B cell (primary cell): ENCODE measurements at regions not wholly inside any gene's neighbourhood (a gene's known extent, or its start where the extent isn't known, plus 50 kb on each side); places are given as distances from the start of the nearest gene placed in this dataset.

ENCODE experiments used
- ATAC-seq: fragments of 200-7000 bp; cut with Tn5 transposase; one replicate; pipeline ENCODE4 v1.10.0; 2021; ENCODE audit warnings: low read depth, mild to moderate bottlenecking, moderate number of reproducible peaks, moderate library complexity
- CTCF ChIA-PET: fragments of 350-600 bp; sonication (Branson Sonifier 250); formaldehyde crosslinking; loops from one replicate; lab custom pipeline; 2021; ENCODE audit warnings: antibody characterized with exemption, inconsistent platforms; lab: Charles Lee
- POLR2A ChIA-PET: fragments of 350-600 bp; sonication (Branson Sonifier 250); formaldehyde crosslinking; loops from one replicate; lab custom pipeline; 2021; ENCODE audit warnings: antibody characterized with exemption; lab: Charles Lee
- DNase-seq: peaks from one replicate; pipeline ENCODE4 v3.0.0; 2013
- H2AFZ ChIP-seq: 2 replicates; pipeline ENCODE4 v1.6.1; 2012; ENCODE audit warnings: mild to moderate bottlenecking, low read depth, low read length; ENCODE audit not compliant: insufficient read depth, poor library complexity, severe bottlenecking
- H3K27ac ChIP-seq, 2 donors: 1 replicate in 1 of 2; 2 replicates in 1 of 2; pipeline ENCODE4 v1.5.1; 2012 to 2013; ENCODE audit warnings: low read length in 2 of 2, mild to moderate bottlenecking in 2 of 2, moderate library complexity in 1 of 2
- H3K27me3 ChIP-seq, 4 experiments: fragments of 200-600 bp in 1 of 4; sonication (generic) in 1 of 4; replicated peaks in 1 of 4; 1 replicate in 2 of 4; 2 replicates in 2 of 4; pipeline versions ENCODE4 v1.6.1 to v1.7.0; 2013 to 2016; ENCODE audit warnings: low read length in 3 of 4, mild to moderate bottlenecking in 2 of 4, mixed read lengths in 1 of 4, moderate library complexity in 1 of 4; ENCODE audit not compliant: insufficient read depth in 4 of 4, control insufficient read depth in 3 of 4; ENCODE audit errors: control extremely low read depth in 1 of 4
- H3K36me3 ChIP-seq, 2 experiments: replicated peaks in 1 of 2; 1 replicate in 1 of 2; 2 replicates in 1 of 2; pipeline versions ENCODE4 v1.6.1 to v1.7.1; 2013; ENCODE audit warnings: low read length in 1 of 2; ENCODE audit not compliant: insufficient read depth in 2 of 2, control insufficient read depth in 1 of 2; ENCODE audit errors: control extremely low read depth in 1 of 2, extremely low read depth in 1 of 2
- H3K4me1 ChIP-seq, 2 donors: fragments of 200-600 bp in 1 of 2; sonication (generic) in 1 of 2; 1 replicate in 1 of 2; 2 replicates in 1 of 2; pipeline versions ENCODE4 v1.5.1 to v1.6.1; 2013 to 2017; ENCODE audit warnings: low read length in 2 of 2; ENCODE audit not compliant: control insufficient read depth in 2 of 2, insufficient read depth in 2 of 2
- H3K4me2 ChIP-seq: replicated peaks from 2 replicates; pipeline ENCODE3; 2012; ENCODE audit warnings: mild to moderate bottlenecking, low read depth, low read length; ENCODE audit not compliant: poor library complexity, severe bottlenecking
- H3K4me3 ChIP-seq, 5 experiments: fragments of 200-600 bp in 1 of 5; sonication (generic) in 1 of 5; 1 replicate in 3 of 5; 2 replicates in 2 of 5; pipeline versions ENCODE4 v1.5.1 to v1.7.0; 2011 to 2016; ENCODE audit warnings: low read length in 4 of 5, mild to moderate bottlenecking in 4 of 5, low read depth in 2 of 5, control low read depth in 1 of 5, moderate library complexity in 1 of 5; ENCODE audit not compliant: insufficient read depth in 1 of 5; ENCODE audit errors: control extremely low read depth in 1 of 5, extremely low read depth in 1 of 5
- H3K79me2 ChIP-seq: fragments of 200-600 bp; sonication (generic); one replicate; pipeline ENCODE4 v1.6.0; 2016; ENCODE audit warnings: low read length; ENCODE audit not compliant: control insufficient read depth, insufficient read depth
- H3K9ac ChIP-seq: fragments of 200-600 bp; sonication (generic); 2 replicates; pipeline ENCODE4 v1.6.1; 2017; ENCODE audit warnings: mild to moderate bottlenecking, low read length, moderate library complexity
- H3K9me3 ChIP-seq, 3 donors: one replicate each; pipeline versions ENCODE4 v1.6.1 to v1.7.1; 2013; ENCODE audit warnings: low read length in 2 of 3; ENCODE audit not compliant: control insufficient read depth in 2 of 3, insufficient read depth in 1 of 3; ENCODE audit errors: control extremely low read depth in 1 of 3
- H4K20me1 ChIP-seq: 2 replicates; pipeline ENCODE4 v1.6.0; 2012; ENCODE audit warnings: mild to moderate bottlenecking, low read length; ENCODE audit not compliant: insufficient read depth, control insufficient read depth, poor library complexity, severe bottlenecking
- H3K27ac Mint-ChIP-seq: one replicate; pipeline ENCODE4 v1.8.0; 2021; ENCODE audit warnings: mixed read lengths
- H3K27me3 Mint-ChIP-seq: one replicate; pipeline ENCODE4 v1.8.0; 2021; ENCODE audit warnings: mixed read lengths
- H3K4me1 Mint-ChIP-seq: one replicate; pipeline ENCODE4 v1.8.0; 2021; ENCODE audit warnings: mixed read lengths
- H3K4me3 Mint-ChIP-seq: one replicate; pipeline ENCODE4 v1.8.0; 2021; ENCODE audit warnings: mixed read lengths
- H3K9me3 Mint-ChIP-seq: one replicate; pipeline ENCODE4 v1.8.0; 2022; ENCODE audit warnings: mixed read lengths; ENCODE audit not compliant: insufficient read depth
- EZH2 ChIP-seq: IDR thresholded peaks from 2 replicates; pipeline ENCODE4 v1.6.1; 2012; ENCODE audit warnings: borderline replicate concordance, low read depth, mild to moderate bottlenecking, moderate library complexity, low read length; ENCODE audit not compliant: insufficient read depth, poor library complexity, severe bottlenecking
- WGBS: methylation state at CpG from one replicate; pipeline ENCODE4 v1.1.5; 2013; ENCODE audit warnings: missing lambda C conversion rate; ENCODE audit not compliant: insufficient coverage; 5-methylcytosine and 5-hydroxymethylcytosine counted together
- intact Hi-C: fragments of 100-400 bp; cut with micrococcal nuclease; formaldehyde crosslinking; loops from one replicate; pipeline ENCODE4 v1.10.0; 2022
- TF ChIP-seq, protein P1 (sequence below): fragments of 200-600 bp; IDR thresholded peaks from one replicate; pipeline ENCODE4 v1.8.0; 2022; ENCODE audit warnings: antibody characterized with exemption, mild to moderate bottlenecking

DNA sequence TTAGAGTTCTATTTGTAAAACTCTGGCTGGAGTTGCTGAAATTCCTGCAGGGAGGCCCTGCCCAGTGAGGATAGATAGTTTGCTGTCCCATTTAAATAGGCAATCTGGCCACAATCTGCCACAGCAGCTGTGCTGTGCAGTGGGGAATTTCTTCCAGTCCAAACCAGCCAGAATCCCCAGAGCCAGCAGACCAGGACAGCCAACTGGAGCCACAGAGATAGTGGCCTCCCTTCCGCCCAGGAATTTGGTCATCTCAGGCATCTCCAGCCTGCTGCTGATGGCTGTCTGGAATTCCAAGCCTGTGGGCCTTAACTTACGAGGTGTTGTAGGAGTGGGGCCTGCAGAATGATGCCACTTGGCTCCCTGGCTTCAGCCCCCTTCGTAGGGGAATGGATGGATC is 643.4 kb downstream of the DNAJB9 start:
- H3K27me3 ChIP-seq: no peaks in the 10 kb centered on the region
- no peaks in the 10 kb centered on the region for H3K4me1 Mint-ChIP-seq
- WGBS: 81% methylated on average over 2 of the region's 3 CpGs
- H2AFZ ChIP-seq: no peak overlapping the region
- no peaks in the 10 kb centered on the region for H3K79me2 ChIP-seq
- H3K27ac Mint-ChIP-seq: no peak overlapping the region
- no peak overlapping the region for H3K27ac ChIP-seq
- no peak overlapping the region for H3K4me3 Mint-ChIP-seq
- peaks cover 3% of the 10 kb centered on the region for H3K9me3 Mint-ChIP-seq
- TF ChIP-seq, protein P1, sequence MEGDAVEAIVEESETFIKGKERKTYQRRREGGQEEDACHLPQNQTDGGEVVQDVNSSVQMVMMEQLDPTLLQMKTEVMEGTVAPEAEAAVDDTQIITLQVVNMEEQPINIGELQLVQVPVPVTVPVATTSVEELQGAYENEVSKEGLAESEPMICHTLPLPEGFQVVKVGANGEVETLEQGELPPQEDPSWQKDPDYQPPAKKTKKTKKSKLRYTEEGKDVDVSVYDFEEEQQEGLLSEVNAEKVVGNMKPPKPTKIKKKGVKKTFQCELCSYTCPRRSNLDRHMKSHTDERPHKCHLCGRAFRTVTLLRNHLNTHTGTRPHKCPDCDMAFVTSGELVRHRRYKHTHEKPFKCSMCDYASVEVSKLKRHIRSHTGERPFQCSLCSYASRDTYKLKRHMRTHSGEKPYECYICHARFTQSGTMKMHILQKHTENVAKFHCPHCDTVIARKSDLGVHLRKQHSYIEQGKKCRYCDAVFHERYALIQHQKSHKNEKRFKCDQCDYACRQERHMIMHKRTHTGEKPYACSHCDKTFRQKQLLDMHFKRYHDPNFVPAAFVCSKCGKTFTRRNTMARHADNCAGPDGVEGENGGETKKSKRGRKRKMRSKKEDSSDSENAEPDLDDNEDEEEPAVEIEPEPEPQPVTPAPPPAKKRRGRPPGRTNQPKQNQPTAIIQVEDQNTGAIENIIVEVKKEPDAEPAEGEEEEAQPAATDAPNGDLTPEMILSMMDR: no peak
- no peak for TF ChIP-seq EZH2
- H3K9ac ChIP-seq: no peak overlapping the region
- H3K4me3 ChIP-seq: no peak overlapping the region
- peaks cover 0 to 12% (median 0%) of the 10 kb centered on the region in 3 donors for H3K9me3 ChIP-seq
- H3K36me3 ChIP-seq: no peaks in the 10 kb centered on the region
- DNase-seq (no peak), ATAC-seq (no peak)
- H4K20me1 ChIP-seq: no peaks in the 10 kb centered on the region
- ChIA-PET CTCF (no interaction called here), POLR2A (no interaction called here)
- intact Hi-C loops: no loop called here
- H3K4me2 ChIP-seq: no peak overlapping the region
- no peaks in the 10 kb centered on the region for H3K27me3 Mint-ChIP-seq
- no peaks in the 10 kb centered on the region for H3K4me1 ChIP-seq

DNA sequence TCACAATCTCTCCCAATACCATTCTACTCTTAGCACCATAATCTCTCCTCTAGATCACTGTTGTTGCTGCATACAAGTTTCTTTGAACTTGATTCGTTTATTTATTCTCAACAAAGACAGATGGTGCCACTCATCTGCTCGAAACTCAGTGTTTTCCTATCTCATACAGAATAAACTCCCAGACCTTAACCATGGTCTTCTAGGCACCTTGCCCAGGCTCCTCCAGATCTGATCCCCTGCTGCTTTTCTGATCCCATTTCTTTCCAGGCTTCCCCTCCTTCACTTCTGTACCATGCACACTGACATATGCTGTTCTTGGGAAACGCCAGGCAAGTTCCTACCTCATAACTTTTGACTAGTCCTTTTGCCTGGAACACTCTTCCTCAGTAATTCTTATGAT is 645.7 kb downstream of the DNAJB9 start:
- Mint-ChIP-seq H3K4me3 (no peak overlapping the region), H3K4me1 (no peaks in the 10 kb centered on the region), H3K27ac (no peak overlapping the region), H3K27me3 (no peaks in the 10 kb centered on the region), H3K9me3 (no peaks in the 10 kb centered on the region)
- CTCF ChIA-PET: no interaction called here
- Histone ChIP-seq H3K4me3 (no peak overlapping the region), H3K9ac (no peak overlapping the region), H3K79me2 (no peaks in the 10 kb centered on the region), H3K4me1 (no peaks in the 10 kb centered on the region), H3K27ac (no peak overlapping the region), H3K27me3 (no peaks in the 10 kb centered on the region), H3K36me3 (no peaks in the 10 kb centered on the region), H3K4me2 (no peak overlapping the region), H4K20me1 (no peaks in the 10 kb centered on the region), H3K9me3 (peaks cover 0 to 12% (median 0%) of the 10 kb centered on the region in 3 donors), H2AFZ (no peak overlapping the region)
- no peak for DNase-seq
- intact Hi-C loops: no loop called here
- no peak for ATAC-seq
- 66% methylated on average over 3 of the region's 3 CpGs for WGBS
- POLR2A ChIA-PET: no interaction called here
- no peak for TF ChIP-seq EZH2
- TF ChIP-seq, protein P1: no peak
